ENCODE measurements at regions not wholly inside any gene's neighbourhood (a gene's known extent, or its start where the extent isn't known, plus 50 kb on each side); places are given as distances from the start of the nearest gene placed in this dataset.
"Not testable (repeated sequence)": the region's sequence is repeated elsewhere in the genome, so short reads cannot be mapped to it uniquely, and the experiment has no call there.

DNA sequence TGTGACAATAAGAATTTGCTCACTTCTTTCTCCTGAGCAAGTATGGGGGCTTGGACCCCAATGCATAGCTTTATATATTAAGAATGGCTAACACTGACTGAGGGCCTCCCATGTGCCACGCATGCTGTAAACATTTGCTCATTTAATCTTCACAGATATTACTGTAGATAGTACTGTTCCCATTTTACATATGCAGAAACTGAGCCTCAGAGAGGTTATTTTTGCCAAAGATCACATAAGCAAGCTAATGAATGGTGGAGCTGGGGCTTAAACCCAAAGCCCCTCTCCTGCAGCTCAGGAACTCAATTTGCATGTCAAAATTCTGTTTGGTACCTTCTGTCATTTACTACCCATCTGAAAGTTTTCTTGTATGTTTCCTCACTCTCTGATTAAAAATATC, 163.5 kb upstream of the NFIA start:
- TF ChIP-seq, protein P1, sequence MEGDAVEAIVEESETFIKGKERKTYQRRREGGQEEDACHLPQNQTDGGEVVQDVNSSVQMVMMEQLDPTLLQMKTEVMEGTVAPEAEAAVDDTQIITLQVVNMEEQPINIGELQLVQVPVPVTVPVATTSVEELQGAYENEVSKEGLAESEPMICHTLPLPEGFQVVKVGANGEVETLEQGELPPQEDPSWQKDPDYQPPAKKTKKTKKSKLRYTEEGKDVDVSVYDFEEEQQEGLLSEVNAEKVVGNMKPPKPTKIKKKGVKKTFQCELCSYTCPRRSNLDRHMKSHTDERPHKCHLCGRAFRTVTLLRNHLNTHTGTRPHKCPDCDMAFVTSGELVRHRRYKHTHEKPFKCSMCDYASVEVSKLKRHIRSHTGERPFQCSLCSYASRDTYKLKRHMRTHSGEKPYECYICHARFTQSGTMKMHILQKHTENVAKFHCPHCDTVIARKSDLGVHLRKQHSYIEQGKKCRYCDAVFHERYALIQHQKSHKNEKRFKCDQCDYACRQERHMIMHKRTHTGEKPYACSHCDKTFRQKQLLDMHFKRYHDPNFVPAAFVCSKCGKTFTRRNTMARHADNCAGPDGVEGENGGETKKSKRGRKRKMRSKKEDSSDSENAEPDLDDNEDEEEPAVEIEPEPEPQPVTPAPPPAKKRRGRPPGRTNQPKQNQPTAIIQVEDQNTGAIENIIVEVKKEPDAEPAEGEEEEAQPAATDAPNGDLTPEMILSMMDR (IDR thresholded peaks at IDR 0.05), result no peak
- TF ChIP-seq POLR2A (IDR thresholded peaks at IDR 0.05), result no peak
- Histone ChIP-seq H3K4me3 (replicated peaks in 1 of 3) (no peak overlapping the region), H3K36me3 (no peaks in the 10 kb centered on the region), H3K9me3 (no peaks in the 10 kb centered on the region), H3K27ac (no peak overlapping the region), H3K4me1 (no peaks in the 10 kb centered on the region), H3K27me3 (no peaks in the 10 kb centered on the region)
- intact Hi-C loops (cut with DNase I), result no loop called here
- 92 to 93% methylated on average over 1 of the region's 1 CpG for WGBS, 2 donors
- DNase-seq, result no peak

DNA sequence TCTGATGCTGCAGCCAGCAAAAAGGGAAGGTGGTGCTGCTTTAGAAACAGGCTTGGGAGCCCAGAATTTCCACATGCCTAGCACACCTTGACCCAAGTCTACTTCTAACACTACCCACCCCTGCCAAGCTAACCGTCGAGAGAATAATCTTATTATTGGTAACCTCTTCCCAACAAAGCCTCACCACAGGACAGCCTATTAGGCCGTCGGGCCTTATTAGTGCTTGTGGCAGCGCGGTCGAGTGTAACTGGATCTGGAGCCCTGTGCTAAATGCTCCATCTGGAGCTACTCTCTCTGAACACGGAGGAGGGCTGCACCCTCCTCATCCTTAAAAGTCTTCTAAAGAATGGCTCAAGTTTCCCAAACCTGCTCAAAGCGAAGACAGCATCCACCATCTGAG, 165.5 kb upstream of the NFIA start:
- no peaks in the 10 kb centered on the region for H3K9me3 ChIP-seq
- no peaks in the 10 kb centered on the region for H3K27me3 ChIP-seq
- no peak overlapping the region for H3K27ac ChIP-seq
- H3K36me3 ChIP-seq, result no peaks in the 10 kb centered on the region
- intact Hi-C loops (cut with DNase I), result no loop called here
- no peak for DNase-seq
- H3K4me1 ChIP-seq, result no peaks in the 10 kb centered on the region
- 85 to 92% methylated on average over 9 of the region's 9 CpGs for WGBS, 2 donors
- no peak for TF ChIP-seq POLR2A (IDR thresholded peaks at IDR 0.05)
- TF ChIP-seq, protein P1 (IDR thresholded peaks at IDR 0.05), result no peak
- no peak overlapping the region for H3K4me3 ChIP-seq (replicated peaks in 1 of 3)

DNA sequence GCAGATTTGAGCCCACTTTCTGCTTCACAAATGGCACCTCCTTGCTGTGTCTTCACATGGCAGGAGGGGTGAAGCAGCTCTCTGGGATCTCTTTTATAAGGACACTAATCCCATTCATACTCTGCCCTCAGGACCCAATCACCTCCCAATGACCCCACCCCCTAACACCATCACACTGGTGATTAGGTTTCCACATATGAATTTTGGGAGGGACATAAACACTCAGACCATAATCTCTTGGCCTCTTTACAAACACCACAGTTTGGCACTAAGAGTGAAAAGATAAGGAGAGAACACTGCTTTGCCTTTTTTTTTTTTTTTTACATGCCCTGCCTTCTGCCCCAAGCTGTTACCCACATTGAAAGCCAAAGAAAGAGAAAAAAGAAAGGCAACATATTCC, 166.2 kb upstream of the NFIA start:
- no peaks in the 10 kb centered on the region for H3K4me1 ChIP-seq
- H3K27me3 ChIP-seq, result no peaks in the 10 kb centered on the region
- no peak for TF ChIP-seq POLR2A (IDR thresholded peaks at IDR 0.05)
- TF ChIP-seq, protein P1 (IDR thresholded peaks at IDR 0.05), result no peak
- no peaks in the 10 kb centered on the region for H3K36me3 ChIP-seq
- H3K4me3 ChIP-seq (replicated peaks in 1 of 3), result no peak overlapping the region
- intact Hi-C loops (cut with DNase I), result no loop called here
- DNase-seq, result no peak
- H3K27ac ChIP-seq, result no peak overlapping the region
- no peaks in the 10 kb centered on the region for H3K9me3 ChIP-seq

DNA sequence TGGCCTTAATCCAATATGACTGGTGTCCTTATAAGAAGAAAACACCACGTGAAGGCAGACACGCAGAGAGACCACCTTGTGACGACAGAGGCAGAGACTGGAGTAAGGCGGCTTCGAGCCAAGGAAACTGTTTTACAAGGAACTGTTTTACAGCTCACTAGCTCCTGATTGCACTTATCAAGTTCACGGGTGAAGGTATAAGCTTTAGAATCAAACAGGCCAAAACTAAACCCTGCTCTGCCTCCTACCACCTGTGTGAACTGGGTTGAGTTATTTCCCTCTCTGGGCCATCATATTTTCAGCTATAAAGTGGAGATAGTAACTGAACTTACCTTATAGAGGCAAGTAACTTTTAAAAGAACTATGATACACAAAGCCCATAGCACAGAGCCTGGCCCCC, 166.9 kb upstream of the NFIA start:
- 71 to 85% methylated on average over 6 of the region's 6 CpGs for WGBS, 2 donors
- Histone ChIP-seq H3K4me3 (replicated peaks in 1 of 3) (no peak overlapping the region), H3K4me1 (no peaks in the 10 kb centered on the region), H3K27me3 (no peaks in the 10 kb centered on the region), H3K9me3 (no peaks in the 10 kb centered on the region), H3K27ac (no peak overlapping the region), H3K36me3 (no peaks in the 10 kb centered on the region)
- intact Hi-C loops (cut with DNase I), result no loop called here
- DNase-seq, result no peak
- TF ChIP-seq, protein P1 (IDR thresholded peaks at IDR 0.05), result no peak
- TF ChIP-seq POLR2A (IDR thresholded peaks at IDR 0.05), result no peak

DNA sequence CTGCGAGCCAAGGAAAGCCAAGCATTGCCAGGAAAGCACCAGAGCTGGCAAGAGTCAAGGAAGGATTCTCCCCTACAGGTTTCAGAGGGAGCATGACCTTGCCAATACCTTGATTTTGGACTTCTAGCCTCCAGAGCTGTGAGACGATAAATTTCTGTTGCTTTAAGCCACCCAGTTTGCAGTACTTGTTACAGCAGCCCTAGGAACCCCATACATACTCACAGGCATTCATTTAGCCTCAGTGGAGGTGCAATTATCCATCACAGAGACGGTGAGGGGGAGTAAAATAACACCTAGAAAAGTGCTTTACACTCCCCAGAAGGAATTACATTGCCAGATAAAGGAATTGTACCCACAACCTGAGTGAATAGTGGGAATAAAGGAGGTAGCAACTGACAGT, 167.4 kb upstream of the NFIA start:
- 84 to 90% methylated on average over 3 of the region's 3 CpGs for WGBS, 2 donors
- no peak overlapping the region for H3K27ac ChIP-seq
- intact Hi-C loops (cut with DNase I), result no loop called here
- H3K4me3 ChIP-seq (replicated peaks in 1 of 3), result no peak overlapping the region
- no peaks in the 10 kb centered on the region for H3K36me3 ChIP-seq
- H3K27me3 ChIP-seq, result no peaks in the 10 kb centered on the region
- DNase-seq, result no peak
- TF ChIP-seq, protein P1 (IDR thresholded peaks at IDR 0.05), result no peak
- no peak for TF ChIP-seq POLR2A (IDR thresholded peaks at IDR 0.05)
- H3K9me3 ChIP-seq, result no peaks in the 10 kb centered on the region
- no peaks in the 10 kb centered on the region for H3K4me1 ChIP-seq

DNA sequence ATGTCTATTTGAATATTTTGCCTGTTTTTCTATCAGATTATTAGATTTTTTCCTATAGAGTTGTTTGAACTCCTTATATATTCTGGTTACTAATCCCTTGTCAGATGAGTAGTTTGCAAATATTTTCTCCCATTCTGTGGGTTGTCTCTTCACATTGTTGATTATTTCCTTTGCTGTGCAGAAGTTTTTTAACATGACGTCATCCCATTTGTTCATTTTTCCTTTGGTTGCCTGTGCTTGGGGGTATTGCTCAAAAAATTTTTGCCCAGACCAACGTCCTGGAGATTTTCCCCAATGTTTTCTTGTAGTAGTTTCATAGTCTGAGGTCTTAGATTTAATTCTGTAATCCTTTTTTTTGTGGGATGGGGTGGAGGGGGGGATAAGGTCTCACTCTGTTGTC, 168.7 kb upstream of the NFIA start:
- H3K27ac ChIP-seq; H3K4me1 ChIP-seq; H3K27me3 ChIP-seq; intact Hi-C loops (cut with DNase I); DNase-seq; H3K36me3 ChIP-seq; H3K9me3 ChIP-seq; H3K4me3 ChIP-seq (replicated peaks in 1 of 3): not testable (repeated sequence)
- 75 to 77% methylated on average over 2 of the region's 2 CpGs for WGBS, 2 donors

Data from thyroid gland (tissue), 4 donors.